ENCODE measurements at regions not wholly inside any gene's neighbourhood (a gene's known extent, or its start where the extent isn't known, plus 50 kb on each side); places are given as distances from the start of the nearest gene placed in this dataset.

GRCh38 chr12:23303220-23303619, 646.2 kb downstream of the SOX5 start:
- no peaks in the 10 kb centered on the region for H3K36me3 ChIP-seq
- H3K9me3 ChIP-seq, result no peaks in the 10 kb centered on the region
- H3K27ac ChIP-seq, result no peak overlapping the region
- H3K4me3 ChIP-seq, result no peak overlapping the region
- no peaks in the 10 kb centered on the region for H3K4me1 ChIP-seq
- 79 to 80% methylated on average over 1 to 2 of the region's 3 CpGs for WGBS, 2 donors (ENCODE audit: low coverage in 1 of 2)
- H3K27me3 ChIP-seq, result no peaks in the 10 kb centered on the region
- TF ChIP-seq CTCF (IDR thresholded peaks at IDR 0.05), result no peak
- TF ChIP-seq POLR2AphosphoS5 (IDR thresholded peaks at IDR 0.05), result no peak
- no peak for TF ChIP-seq EP300 (IDR thresholded peaks at IDR 0.05)
- TF ChIP-seq POLR2A (IDR thresholded peaks at IDR 0.05), result no peak
- ATAC-seq, result no peak

GRCh38 chr12:23303821-23304220, 645.6 kb downstream of the SOX5 start:
- Histone ChIP-seq H3K27ac (no peak overlapping the region), H3K9me3 (no peaks in the 10 kb centered on the region), H3K4me3 (no peak overlapping the region), H3K27me3 (no peaks in the 10 kb centered on the region), H3K4me1 (no peaks in the 10 kb centered on the region), H3K36me3 (no peaks in the 10 kb centered on the region)
- ATAC-seq, result no peak
- 100% methylated on average over 1 of the region's 1 CpG; no CpG with 5 or more reads in 1 of the 2 donors for WGBS, 2 donors (ENCODE audit: low coverage in 1 of 2)
- TF ChIP-seq EP300 (IDR thresholded peaks at IDR 0.05) (no peak), CTCF (IDR thresholded peaks at IDR 0.05) (no peak), POLR2A (IDR thresholded peaks at IDR 0.05) (no peak), POLR2AphosphoS5 (IDR thresholded peaks at IDR 0.05) (no peak)

- Histone ChIP-seq H3K27me3 (no peaks in the 10 kb centered on the region), H3K36me3 (no peaks in the 10 kb centered on the region), H3K4me1 (no peaks in the 10 kb centered on the region), H3K27ac (no peak overlapping the region), H3K9me3 (no peaks in the 10 kb centered on the region), H3K4me3 (no peak overlapping the region)
- no peak for TF ChIP-seq EP300 (IDR thresholded peaks at IDR 0.05)
- TF ChIP-seq POLR2AphosphoS5 (IDR thresholded peaks at IDR 0.05), result no peak
- TF ChIP-seq POLR2A (IDR thresholded peaks at IDR 0.05), result no peak
- TF ChIP-seq CTCF (IDR thresholded peaks at IDR 0.05), result no peak
- ATAC-seq, result no peak
- 94 to 96% methylated on average over 2 of the region's 2 CpGs for WGBS, 2 donors (ENCODE audit: low coverage in 1 of 2)
These were observed 615.5 kb downstream of the SOX5 start for GRCh38 chr12:23333938-23334337.

- TF ChIP-seq POLR2A (IDR thresholded peaks at IDR 0.05) (no peak), POLR2AphosphoS5 (IDR thresholded peaks at IDR 0.05) (no peak), EP300 (IDR thresholded peaks at IDR 0.05) (no peak), CTCF (IDR thresholded peaks at IDR 0.05) (no peak)
- no peaks in the 10 kb centered on the region for H3K36me3 ChIP-seq
- H3K9me3 ChIP-seq, result no peaks in the 10 kb centered on the region
- H3K4me3 ChIP-seq, result no peak overlapping the region
- no peak overlapping the region for H3K27ac ChIP-seq
- WGBS, 2 donors (ENCODE audit: low coverage in 1 of 2), result 78 to 80% methylated on average over 3 of the region's 3 CpGs
- H3K4me1 ChIP-seq, result no peaks in the 10 kb centered on the region
- no peaks in the 10 kb centered on the region for H3K27me3 ChIP-seq
- no peak for ATAC-seq
These were observed 613.9 kb downstream of the SOX5 start for GRCh38 chr12:23335593-23335992.

- Histone ChIP-seq H3K27me3 (no peaks in the 10 kb centered on the region), H3K4me1 (no peaks in the 10 kb centered on the region), H3K36me3 (no peaks in the 10 kb centered on the region), H3K9me3 (no peaks in the 10 kb centered on the region), H3K27ac (no peak overlapping the region), H3K4me3 (no peak overlapping the region)
- no peak for TF ChIP-seq POLR2AphosphoS5 (IDR thresholded peaks at IDR 0.05)
- no peak for TF ChIP-seq EP300 (IDR thresholded peaks at IDR 0.05)
- TF ChIP-seq POLR2A (IDR thresholded peaks at IDR 0.05), result no peak
- TF ChIP-seq CTCF (IDR thresholded peaks at IDR 0.05), result no peak
- WGBS, 2 donors (ENCODE audit: low coverage in 1 of 2), result 85 to 88% methylated on average over 1 to 2 of the region's 3 CpGs
- ATAC-seq, result no peak
These were observed 612.3 kb downstream of the SOX5 start for GRCh38 chr12:23337213-23337612.
